ENCODE measurements at regions not wholly inside any gene's neighbourhood (a gene's known extent, or its start where the extent isn't known, plus 50 kb on each side); places are given as distances from the start of the nearest gene placed in this dataset.

GRCh38 chr14:95034788-95035187 is 122.5 kb downstream of the DICER1 start:
- Histone ChIP-seq H3K36me3 (ENCODE audit: low read depth, missing control alignments) (no peaks in the 10 kb centered on the region), H3K27me3 (no peaks in the 10 kb centered on the region), H3K9me3 (no peaks in the 10 kb centered on the region), H3K27ac (no peak overlapping the region), H3K4me3 (no peak overlapping the region), H3K4me1 (no peaks in the 10 kb centered on the region)
- TF ChIP-seq POLR2A (IDR thresholded peaks at IDR 0.05) = no peak
- TF ChIP-seq CTCF (IDR thresholded peaks at IDR 0.05) = no peak
- intact Hi-C loops (cut with DNase I; ENCODE audit: low total_unique reads) = no loop called here
- 63 to 71% methylated on average over 5 of the region's 5 CpGs for WGBS, 2 donors
- no peak for DNase-seq

DNA sequence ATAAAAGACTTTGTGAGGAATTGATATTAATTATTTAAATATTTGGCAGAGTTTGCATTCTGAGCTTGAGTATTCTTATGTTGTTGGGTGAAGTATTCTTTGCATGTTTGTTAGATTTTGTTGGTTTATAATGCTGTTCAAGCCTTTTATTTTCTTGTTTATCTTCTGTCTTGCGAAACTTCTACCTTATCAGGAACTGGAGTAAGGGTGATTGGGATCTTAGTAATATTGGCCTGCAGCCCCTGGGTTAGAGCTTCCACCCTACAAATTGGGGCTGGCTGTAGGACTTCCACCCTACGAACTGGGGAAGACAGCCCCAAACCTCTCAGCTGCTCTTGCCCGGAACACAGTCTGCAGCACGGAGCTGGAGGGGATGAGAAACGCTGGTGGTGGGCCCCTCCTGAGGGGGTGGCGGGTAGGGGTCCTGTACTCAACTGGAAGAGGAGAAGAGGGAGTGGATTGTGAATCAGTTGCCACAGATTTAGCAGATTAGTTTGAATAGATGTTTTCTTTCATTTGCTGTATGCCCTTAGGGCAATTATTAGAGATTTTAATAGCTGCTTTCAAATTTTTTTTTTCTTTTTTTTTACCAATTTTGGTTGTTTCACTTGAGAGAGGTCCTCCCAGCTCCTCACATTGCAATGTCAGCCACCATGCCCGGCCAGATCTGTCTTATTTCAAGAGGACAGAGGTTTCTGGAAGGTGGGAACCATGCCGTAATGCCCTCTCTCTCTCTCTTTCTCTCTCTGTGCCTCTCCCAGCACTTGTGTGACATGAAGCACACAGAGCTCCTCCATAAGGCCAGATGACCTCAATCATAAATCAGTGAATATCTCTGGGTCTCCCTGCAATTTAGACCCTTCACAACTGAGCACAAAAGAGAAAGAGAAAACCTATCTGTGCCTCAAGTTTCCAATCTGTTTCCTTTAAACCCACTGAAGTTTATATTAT is 123.4 kb downstream of the DICER1 start:
- Histone ChIP-seq H3K36me3 (ENCODE audit: low read depth, missing control alignments) (no peaks in the 10 kb centered on the region), H3K27me3 (no peaks in the 10 kb centered on the region), H3K9me3 (no peaks in the 10 kb centered on the region), H3K4me3 (no peak overlapping the region), H3K27ac (no peak overlapping the region), H3K4me1 (no peaks in the 10 kb centered on the region)
- TF ChIP-seq CTCF (IDR thresholded peaks at IDR 0.05) (no peak), POLR2A (IDR thresholded peaks at IDR 0.05) (no peak)
- intact Hi-C loops (cut with DNase I; ENCODE audit: low total_unique reads) = no loop called here
- no peak for DNase-seq
- WGBS, 2 donors = 63 to 76% methylated on average over 8 of the region's 8 CpGs

DNA sequence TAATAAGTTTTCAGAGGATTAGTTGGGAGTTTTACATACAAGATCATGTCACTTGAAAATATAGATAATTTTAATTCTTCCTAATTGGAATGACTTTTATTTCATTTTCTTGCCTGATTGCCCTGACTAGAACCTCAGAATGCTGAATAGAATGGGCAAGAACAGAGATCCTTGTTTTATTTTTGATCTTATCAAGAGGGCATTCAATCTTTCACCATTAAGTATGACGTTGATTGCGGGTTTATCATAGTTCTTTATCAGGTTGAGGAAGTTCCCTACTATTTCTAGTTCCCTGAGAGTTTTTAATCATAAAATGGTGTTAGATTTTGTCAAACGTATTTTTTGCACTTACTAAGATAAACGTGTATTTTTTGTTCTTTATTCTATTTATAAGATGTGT is 124.3 kb downstream of the DICER1 start:
- Histone ChIP-seq H3K36me3 (ENCODE audit: low read depth, missing control alignments) (no peaks in the 10 kb centered on the region), H3K27me3 (no peaks in the 10 kb centered on the region), H3K27ac (no peak overlapping the region), H3K4me1 (no peaks in the 10 kb centered on the region), H3K9me3 (no peaks in the 10 kb centered on the region), H3K4me3 (no peak overlapping the region)
- 56 to 66% methylated on average over 4 of the region's 4 CpGs for WGBS, 2 donors
- intact Hi-C loops (cut with DNase I; ENCODE audit: low total_unique reads) = no loop called here
- no peak for DNase-seq
- no peak for TF ChIP-seq CTCF (IDR thresholded peaks at IDR 0.05)
- TF ChIP-seq POLR2A (IDR thresholded peaks at IDR 0.05) = no peak

- no peak for DNase-seq
- no peak overlapping the region for H3K4me3 ChIP-seq
- H3K9me3 ChIP-seq = no peaks in the 10 kb centered on the region
- H3K36me3 ChIP-seq (ENCODE audit: low read depth, missing control alignments) = no peaks in the 10 kb centered on the region
- intact Hi-C loops (cut with DNase I; ENCODE audit: low total_unique reads) = no loop called here
- H3K27ac ChIP-seq = no peak overlapping the region
- no peak for TF ChIP-seq CTCF (IDR thresholded peaks at IDR 0.05)
- no peak for TF ChIP-seq POLR2A (IDR thresholded peaks at IDR 0.05)
- 90% methylated on average over 6 to 7 of the region's 7 CpGs for WGBS, 2 donors
- no peaks in the 10 kb centered on the region for H3K27me3 ChIP-seq
- no peaks in the 10 kb centered on the region for H3K4me1 ChIP-seq
Observed at GRCh38 chr14:95026851-95027463, 130.4 kb downstream of the DICER1 start.
